ENCODE measurements at regions not wholly inside any gene's neighbourhood (a gene's known extent, or its start where the extent isn't known, plus 50 kb on each side); places are given as distances from the start of the nearest gene placed in this dataset.

DNA sequence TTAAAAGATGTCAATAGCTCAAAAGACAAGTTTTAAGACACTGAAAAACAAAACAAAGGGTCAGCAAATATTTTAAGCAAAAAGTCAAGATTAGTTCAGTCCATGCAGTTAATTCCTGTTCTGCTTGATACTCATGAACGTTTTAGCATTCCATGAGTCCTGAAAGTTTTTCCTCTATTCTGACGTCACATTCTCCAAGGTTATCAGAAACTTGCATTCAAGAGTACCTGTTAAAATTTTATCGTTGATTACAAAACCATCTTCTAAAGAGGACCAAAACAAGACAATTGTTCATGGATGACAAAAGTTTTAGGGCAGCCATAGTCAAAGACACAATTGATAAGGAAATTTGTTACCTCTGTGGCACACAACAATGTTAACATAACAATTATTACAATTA lies 52.5 kb upstream of the VOPP1 start:
- no peak for DNase-seq (ENCODE audit: extremely low spot score)
- CTCF ChIA-PET: no interaction called here
- TF ChIP-seq, protein P1, sequence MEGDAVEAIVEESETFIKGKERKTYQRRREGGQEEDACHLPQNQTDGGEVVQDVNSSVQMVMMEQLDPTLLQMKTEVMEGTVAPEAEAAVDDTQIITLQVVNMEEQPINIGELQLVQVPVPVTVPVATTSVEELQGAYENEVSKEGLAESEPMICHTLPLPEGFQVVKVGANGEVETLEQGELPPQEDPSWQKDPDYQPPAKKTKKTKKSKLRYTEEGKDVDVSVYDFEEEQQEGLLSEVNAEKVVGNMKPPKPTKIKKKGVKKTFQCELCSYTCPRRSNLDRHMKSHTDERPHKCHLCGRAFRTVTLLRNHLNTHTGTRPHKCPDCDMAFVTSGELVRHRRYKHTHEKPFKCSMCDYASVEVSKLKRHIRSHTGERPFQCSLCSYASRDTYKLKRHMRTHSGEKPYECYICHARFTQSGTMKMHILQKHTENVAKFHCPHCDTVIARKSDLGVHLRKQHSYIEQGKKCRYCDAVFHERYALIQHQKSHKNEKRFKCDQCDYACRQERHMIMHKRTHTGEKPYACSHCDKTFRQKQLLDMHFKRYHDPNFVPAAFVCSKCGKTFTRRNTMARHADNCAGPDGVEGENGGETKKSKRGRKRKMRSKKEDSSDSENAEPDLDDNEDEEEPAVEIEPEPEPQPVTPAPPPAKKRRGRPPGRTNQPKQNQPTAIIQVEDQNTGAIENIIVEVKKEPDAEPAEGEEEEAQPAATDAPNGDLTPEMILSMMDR (IDR thresholded peaks at IDR 0.05; ENCODE audit: control extremely low read depth, extremely low read depth, low read depth, missing control alignments): no peak
- POLR2A ChIA-PET: no interaction called here

DNA sequence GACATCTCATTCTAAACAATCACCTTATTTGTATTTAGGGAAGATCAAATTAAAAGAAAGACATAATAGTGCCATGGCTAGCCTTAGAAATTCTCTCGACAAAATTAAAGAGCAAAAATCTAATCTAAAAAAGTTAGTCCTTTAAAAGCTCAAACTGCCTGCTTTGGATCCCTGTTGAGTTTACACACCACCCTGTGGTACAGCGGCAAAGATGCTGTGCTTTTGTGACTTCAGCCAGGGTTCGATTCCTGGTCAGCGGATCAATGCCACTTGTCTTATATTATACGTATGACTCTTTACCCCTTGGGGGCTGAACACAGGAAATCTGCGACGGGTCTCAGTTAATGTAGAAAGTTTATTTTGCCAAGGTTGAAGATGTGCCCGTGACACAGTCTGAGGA lies 51.3 kb upstream of the VOPP1 start:
- TF ChIP-seq, protein P1 (IDR thresholded peaks at IDR 0.05; ENCODE audit: control extremely low read depth, extremely low read depth, low read depth, missing control alignments): no peak
- ChIA-PET POLR2A (no interaction called here), CTCF (no interaction called here)
- no peak for DNase-seq (ENCODE audit: extremely low spot score)

GRCh38 chr7:55622241-55622640 lies 49.9 kb upstream of the VOPP1 start:
- TF ChIP-seq, protein P1 (IDR thresholded peaks at IDR 0.05; ENCODE audit: control extremely low read depth, extremely low read depth, low read depth, missing control alignments): no peak
- POLR2A ChIA-PET: no interaction called here
- no peak for DNase-seq (ENCODE audit: extremely low spot score)
- CTCF ChIA-PET: interaction anchor here (1.8 kb wide), 1 partner anchor 9 kb away, joined by 5 read pairs; no protein-coding TSS in a partner anchor
